ENCODE measurements at regions not wholly inside any gene's neighbourhood (a gene's known extent, or its start where the extent isn't known, plus 50 kb on each side); places are given as distances from the start of the nearest gene placed in this dataset.

DNA sequence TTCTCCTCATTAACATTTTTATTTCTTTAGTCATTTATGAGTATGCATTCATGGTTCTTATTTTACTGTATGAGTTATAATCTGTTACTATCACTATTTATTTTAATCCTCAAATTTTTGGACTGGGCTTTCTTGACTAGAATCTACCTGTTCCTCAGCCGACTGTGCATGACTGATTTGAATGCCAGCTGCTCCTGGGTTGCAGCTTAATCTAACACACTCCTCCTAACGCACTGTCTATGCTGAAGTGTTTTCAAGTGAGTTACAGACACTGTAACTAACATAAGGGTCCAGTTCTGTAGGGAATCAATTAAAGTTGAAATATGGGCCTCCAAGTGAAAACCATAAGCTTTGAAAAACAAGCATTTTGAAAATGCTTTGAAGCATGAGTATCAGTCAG lies 137.4 kb upstream of the ARSJ start:
- H3K27ac ChIP-seq: no peak overlapping the region
- H3K27me3 ChIP-seq: no peaks in the 10 kb centered on the region
- intact Hi-C loops (cut with DNase I): no loop called here
- TF ChIP-seq EP300 (IDR thresholded peaks at IDR 0.05) (no peak), POLR2AphosphoS5 (IDR thresholded peaks at IDR 0.05) (no peak), POLR2A (IDR thresholded peaks at IDR 0.05) (no peak)
- TF ChIP-seq, protein P1, sequence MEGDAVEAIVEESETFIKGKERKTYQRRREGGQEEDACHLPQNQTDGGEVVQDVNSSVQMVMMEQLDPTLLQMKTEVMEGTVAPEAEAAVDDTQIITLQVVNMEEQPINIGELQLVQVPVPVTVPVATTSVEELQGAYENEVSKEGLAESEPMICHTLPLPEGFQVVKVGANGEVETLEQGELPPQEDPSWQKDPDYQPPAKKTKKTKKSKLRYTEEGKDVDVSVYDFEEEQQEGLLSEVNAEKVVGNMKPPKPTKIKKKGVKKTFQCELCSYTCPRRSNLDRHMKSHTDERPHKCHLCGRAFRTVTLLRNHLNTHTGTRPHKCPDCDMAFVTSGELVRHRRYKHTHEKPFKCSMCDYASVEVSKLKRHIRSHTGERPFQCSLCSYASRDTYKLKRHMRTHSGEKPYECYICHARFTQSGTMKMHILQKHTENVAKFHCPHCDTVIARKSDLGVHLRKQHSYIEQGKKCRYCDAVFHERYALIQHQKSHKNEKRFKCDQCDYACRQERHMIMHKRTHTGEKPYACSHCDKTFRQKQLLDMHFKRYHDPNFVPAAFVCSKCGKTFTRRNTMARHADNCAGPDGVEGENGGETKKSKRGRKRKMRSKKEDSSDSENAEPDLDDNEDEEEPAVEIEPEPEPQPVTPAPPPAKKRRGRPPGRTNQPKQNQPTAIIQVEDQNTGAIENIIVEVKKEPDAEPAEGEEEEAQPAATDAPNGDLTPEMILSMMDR (IDR thresholded peaks at IDR 0.05): no peak
- DNase-seq: no peak
- 76 to 86% methylated on average over 2 of the region's 2 CpGs for WGBS, 2 donors
- no peaks in the 10 kb centered on the region for H3K9me3 ChIP-seq
- H3K4me3 ChIP-seq: no peak overlapping the region
- H3K36me3 ChIP-seq: no peaks in the 10 kb centered on the region
- no peaks in the 10 kb centered on the region for H3K4me1 ChIP-seq

DNA sequence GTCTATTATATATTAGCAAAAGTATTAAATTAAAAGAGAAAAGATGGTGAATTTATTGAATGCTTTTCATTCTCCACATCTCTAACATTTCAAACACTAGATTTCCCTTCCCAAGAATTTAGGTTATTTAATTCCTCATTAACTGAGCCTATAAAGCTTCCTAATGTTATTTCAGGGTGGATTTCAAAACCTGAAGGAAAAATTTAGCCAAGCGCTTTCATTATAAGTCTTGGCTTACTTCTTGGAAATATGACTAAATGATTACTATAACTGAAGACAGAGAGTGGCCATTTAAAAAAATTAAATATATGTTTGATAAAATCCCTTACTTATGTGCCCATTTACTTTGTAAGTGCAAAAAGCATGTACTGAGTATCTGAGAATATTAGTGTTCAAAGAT lies 141.8 kb upstream of the ARSJ start:
- Histone ChIP-seq H3K4me3 (no peak overlapping the region), H3K27ac (no peak overlapping the region), H3K27me3 (no peaks in the 10 kb centered on the region), H3K9me3 (no peaks in the 10 kb centered on the region), H3K36me3 (no peaks in the 10 kb centered on the region), H3K4me1 (no peaks in the 10 kb centered on the region)
- WGBS, 2 donors: 96 to 97% methylated on average over 1 of the region's 1 CpG
- TF ChIP-seq POLR2A (IDR thresholded peaks at IDR 0.05) (no peak), EP300 (IDR thresholded peaks at IDR 0.05) (no peak)
- TF ChIP-seq, protein P1 (IDR thresholded peaks at IDR 0.05): no peak
- DNase-seq: no peak
- intact Hi-C loops (cut with DNase I): no loop called here

DNA sequence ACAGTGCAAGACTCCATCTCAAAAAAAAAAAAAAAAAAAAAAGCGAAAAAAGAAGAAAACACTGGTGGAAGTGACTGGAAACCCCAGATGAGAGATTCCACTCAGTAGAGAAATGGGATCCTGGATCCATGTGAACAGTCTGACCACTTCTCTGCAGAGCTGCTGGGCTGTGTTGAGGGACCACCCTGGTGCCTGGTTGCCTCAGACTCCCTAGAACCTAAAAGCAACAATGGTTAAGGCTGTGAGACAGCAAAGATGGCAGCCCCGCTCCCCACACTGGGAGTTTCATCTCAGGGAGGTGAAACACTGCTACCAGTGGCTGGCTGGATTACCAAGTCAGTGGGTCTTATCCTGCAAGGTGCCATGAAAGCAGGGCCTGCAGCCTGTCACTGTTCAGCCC lies 152.8 kb upstream of the ARSJ start:
- peaks cover 0 to under 1% (median 0%) of the 10 kb centered on the region in 4 donors for H3K4me1 ChIP-seq
- DNase-seq: no peak
- intact Hi-C loops (cut with DNase I): no loop called here
- TF ChIP-seq, protein P1 (IDR thresholded peaks at IDR 0.05): no peak
- TF ChIP-seq EP300 (IDR thresholded peaks at IDR 0.05) (no peak), POLR2AphosphoS5 (IDR thresholded peaks at IDR 0.05) (no peak), POLR2A (IDR thresholded peaks at IDR 0.05) (no peak)
- H3K27ac ChIP-seq: no peak overlapping the region
- H3K27me3 ChIP-seq: no peaks in the 10 kb centered on the region
- H3K9me3 ChIP-seq: no peaks in the 10 kb centered on the region
- H3K36me3 ChIP-seq: no peaks in the 10 kb centered on the region
- H3K4me3 ChIP-seq: no peak overlapping the region
- WGBS, 2 donors: 93 to 99% methylated on average over 2 of the region's 2 CpGs

DNA sequence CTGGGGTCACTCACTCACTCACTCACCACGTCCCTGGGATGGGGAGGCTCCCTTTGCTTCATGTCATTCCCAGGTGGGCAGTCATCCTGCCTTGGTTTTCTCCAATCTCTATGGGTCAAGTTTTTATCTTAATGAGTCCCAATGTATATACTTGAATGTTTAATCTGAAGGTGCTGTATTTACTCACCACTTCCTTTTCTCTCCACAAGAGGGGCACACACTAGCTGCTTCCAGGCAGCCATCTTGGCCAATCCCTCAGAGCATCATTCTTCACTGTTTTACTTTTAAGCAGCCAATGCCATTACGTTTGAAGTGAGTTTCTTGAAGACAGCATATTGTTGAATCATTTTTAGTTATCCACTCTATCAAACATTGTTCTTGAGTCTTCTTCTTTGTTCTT lies 153.4 kb upstream of the ARSJ start:
- H3K27ac ChIP-seq: no peak overlapping the region
- 84 to 85% methylated on average over 2 of the region's 2 CpGs for WGBS, 2 donors
- no peak for DNase-seq
- H3K27me3 ChIP-seq: no peaks in the 10 kb centered on the region
- peaks cover 0 to 5% (median 0%) of the 10 kb centered on the region in 4 donors for H3K4me1 ChIP-seq
- TF ChIP-seq, protein P1 (IDR thresholded peaks at IDR 0.05): no peak
- no peak for TF ChIP-seq EP300 (IDR thresholded peaks at IDR 0.05)
- no peak for TF ChIP-seq POLR2A (IDR thresholded peaks at IDR 0.05)
- TF ChIP-seq POLR2AphosphoS5 (IDR thresholded peaks at IDR 0.05): no peak
- intact Hi-C loops (cut with DNase I): no loop called here
- H3K36me3 ChIP-seq: no peaks in the 10 kb centered on the region
- no peak overlapping the region for H3K4me3 ChIP-seq
- no peaks in the 10 kb centered on the region for H3K9me3 ChIP-seq

DNA sequence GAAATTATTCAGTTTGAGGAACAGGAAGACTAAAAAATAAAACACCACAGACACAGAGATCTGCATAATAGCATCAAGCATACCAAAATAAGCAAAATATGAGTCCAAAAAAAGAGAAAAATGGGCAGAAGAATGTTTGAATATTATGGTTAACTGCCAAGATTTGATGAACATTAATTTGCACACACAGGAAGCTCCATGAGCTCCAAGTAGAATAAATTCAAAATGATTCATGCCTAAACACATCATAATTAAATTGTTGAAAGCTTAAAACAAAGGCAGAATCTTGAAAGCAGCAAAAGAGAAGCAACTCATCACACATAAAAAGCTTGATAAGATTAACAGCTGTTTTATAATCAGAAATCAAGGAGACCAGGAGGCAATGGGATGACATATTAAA lies 156.6 kb upstream of the ARSJ start:
- Histone ChIP-seq H3K27me3 (no peaks in the 10 kb centered on the region), H3K4me3 (no peak overlapping the region), H3K9me3 (no peaks in the 10 kb centered on the region), H3K4me1 (peaks cover 0 to 5% (median 0%) of the 10 kb centered on the region in 4 donors), H3K27ac (no peak overlapping the region), H3K36me3 (no peaks in the 10 kb centered on the region)
- DNase-seq: no peak
- TF ChIP-seq POLR2A (IDR thresholded peaks at IDR 0.05): no peak
- TF ChIP-seq, protein P1 (IDR thresholded peaks at IDR 0.05): no peak
- intact Hi-C loops (cut with DNase I): no loop called here

Data from sigmoid colon (tissue), 6 donors.